ENCODE measurements at regions not wholly inside any gene's neighbourhood (a gene's known extent, or its start where the extent isn't known, plus 50 kb on each side); places are given as distances from the start of the nearest gene placed in this dataset.
"Not testable (repeated sequence)": the region's sequence is repeated elsewhere in the genome, so short reads cannot be mapped to it uniquely, and the experiment has no call there.

- H3K36me3 Mint-ChIP-seq (ENCODE audit: low read depth) = no peaks in the 10 kb centered on the region
- no peak overlapping the region for H3K27ac Mint-ChIP-seq
- no peak for DNase-seq (ENCODE audit: low spot score)
- peaks cover 6% of the 10 kb centered on the region for H3K4me1 Mint-ChIP-seq (ENCODE audit: low read depth)
- H3K4me3 Mint-ChIP-seq = no peak overlapping the region
- intact Hi-C loops (cut with micrococcal nuclease) = no loop called here
- no peaks in the 10 kb centered on the region for H3K27me3 Mint-ChIP-seq (ENCODE audit: insufficient read depth)
- H3K9me3 Mint-ChIP-seq = no peaks in the 10 kb centered on the region
Measured at GRCh38 chr14:38696925-38697324, 406.1 kb downstream of the SEC23A start.

GRCh38 chr14:38693423-38693822 is 409.6 kb downstream of the SEC23A start:
- Mint-ChIP-seq H3K4me3 (no peak overlapping the region), H3K4me1 (ENCODE audit: low read depth) (no peaks in the 10 kb centered on the region), H3K9me3 (no peaks in the 10 kb centered on the region), H3K27me3 (ENCODE audit: insufficient read depth) (no peaks in the 10 kb centered on the region), H3K27ac (no peak overlapping the region), H3K36me3 (ENCODE audit: low read depth) (no peaks in the 10 kb centered on the region)
- intact Hi-C loops (cut with micrococcal nuclease) = no loop called here
- DNase-seq (ENCODE audit: low spot score) = no peak

- DNase-seq (ENCODE audit: low spot score) = no peak
- intact Hi-C loops (cut with micrococcal nuclease) = no loop called here
- H3K4me3 Mint-ChIP-seq = no peak overlapping the region
Measured at GRCh38 chr14:38669027-38669426, 413.1 kb upstream of the CLEC14A start.

GRCh38 chr14:38663382-38663781 is 407.5 kb upstream of the CLEC14A start:
- H3K9me3 Mint-ChIP-seq = no peaks in the 10 kb centered on the region
- no peaks in the 10 kb centered on the region for H3K27me3 Mint-ChIP-seq (ENCODE audit: insufficient read depth)
- H3K4me3 Mint-ChIP-seq = no peak overlapping the region
- intact Hi-C loops (cut with micrococcal nuclease) = no loop called here
- no peak overlapping the region for H3K27ac Mint-ChIP-seq
- no peaks in the 10 kb centered on the region for H3K4me1 Mint-ChIP-seq (ENCODE audit: low read depth)
- no peak for DNase-seq (ENCODE audit: low spot score)
- no peaks in the 10 kb centered on the region for H3K36me3 Mint-ChIP-seq (ENCODE audit: low read depth)

More at GRCh38 chr14:38669027-38669426, 413.1 kb upstream of the CLEC14A start:
- no peaks in the 10 kb centered on the region for H3K9me3 Mint-ChIP-seq
- no peaks in the 10 kb centered on the region for H3K36me3 Mint-ChIP-seq (ENCODE audit: low read depth)
- H3K4me1 Mint-ChIP-seq (ENCODE audit: low read depth) = no peaks in the 10 kb centered on the region
- H3K27ac Mint-ChIP-seq = no peak overlapping the region
- H3K27me3 Mint-ChIP-seq (ENCODE audit: insufficient read depth) = no peaks in the 10 kb centered on the region

GRCh38 chr14:38662781-38663180 is 406.9 kb upstream of the CLEC14A start:
- no peaks in the 10 kb centered on the region for H3K27me3 Mint-ChIP-seq (ENCODE audit: insufficient read depth)
- no peaks in the 10 kb centered on the region for H3K36me3 Mint-ChIP-seq (ENCODE audit: low read depth)
- no peak overlapping the region for H3K27ac Mint-ChIP-seq
- no peaks in the 10 kb centered on the region for H3K4me1 Mint-ChIP-seq (ENCODE audit: low read depth)
- H3K9me3 Mint-ChIP-seq = no peaks in the 10 kb centered on the region
- no peak overlapping the region for H3K4me3 Mint-ChIP-seq
- DNase-seq (ENCODE audit: low spot score) = no peak
- intact Hi-C loops (cut with micrococcal nuclease) = no loop called here

- Mint-ChIP-seq H3K4me1 (ENCODE audit: low read depth) (no peaks in the 10 kb centered on the region), H3K36me3 (ENCODE audit: low read depth) (no peaks in the 10 kb centered on the region), H3K27ac (no peak overlapping the region), H3K9me3 (no peaks in the 10 kb centered on the region), H3K4me3 (no peak overlapping the region), H3K27me3 (ENCODE audit: insufficient read depth) (no peaks in the 10 kb centered on the region)
- intact Hi-C loops (cut with micrococcal nuclease) = no loop called here
- DNase-seq (ENCODE audit: low spot score) = no peak
Measured at GRCh38 chr14:38646391-38646790, 390.5 kb upstream of the CLEC14A start.

GRCh38 chr14:38634913-38635312 is 379.0 kb upstream of the CLEC14A start:
- not testable (repeated sequence) for H3K27ac Mint-ChIP-seq

GRCh38 chr14:38629412-38629811 is 373.5 kb upstream of the CLEC14A start:
- no peak overlapping the region for H3K4me3 Mint-ChIP-seq
- H3K36me3 Mint-ChIP-seq (ENCODE audit: low read depth) = no peaks in the 10 kb centered on the region
- intact Hi-C loops (cut with micrococcal nuclease) = no loop called here
- H3K27ac Mint-ChIP-seq = no peak overlapping the region
- H3K9me3 Mint-ChIP-seq = peaks cover 7% of the 10 kb centered on the region
- no peak for DNase-seq (ENCODE audit: low spot score)
- no peaks in the 10 kb centered on the region for H3K27me3 Mint-ChIP-seq (ENCODE audit: insufficient read depth)
- no peaks in the 10 kb centered on the region for H3K4me1 Mint-ChIP-seq (ENCODE audit: low read depth)

More at GRCh38 chr14:38634913-38635312, 379.0 kb upstream of the CLEC14A start:
- H3K9me3 Mint-ChIP-seq; H3K27me3 Mint-ChIP-seq (ENCODE audit: insufficient read depth); DNase-seq (ENCODE audit: low spot score); H3K36me3 Mint-ChIP-seq (ENCODE audit: low read depth); H3K4me1 Mint-ChIP-seq (ENCODE audit: low read depth); intact Hi-C loops (cut with micrococcal nuclease); H3K4me3 Mint-ChIP-seq: not testable (repeated sequence)

- no peaks in the 10 kb centered on the region for H3K27me3 Mint-ChIP-seq (ENCODE audit: insufficient read depth)
- no peak for DNase-seq (ENCODE audit: low spot score)
Measured at GRCh38 chr14:38627163-38627562, 371.3 kb upstream of the CLEC14A start.

GRCh38 chr14:38623661-38624060 is 367.8 kb upstream of the CLEC14A start:
- H3K4me1 Mint-ChIP-seq (ENCODE audit: low read depth) = no peaks in the 10 kb centered on the region
- no peaks in the 10 kb centered on the region for H3K27me3 Mint-ChIP-seq (ENCODE audit: insufficient read depth)
- H3K9me3 Mint-ChIP-seq = peaks cover 6% of the 10 kb centered on the region
- intact Hi-C loops (cut with micrococcal nuclease) = no loop called here
- no peak for DNase-seq (ENCODE audit: low spot score)
- no peak overlapping the region for H3K27ac Mint-ChIP-seq
- no peaks in the 10 kb centered on the region for H3K36me3 Mint-ChIP-seq (ENCODE audit: low read depth)
- H3K4me3 Mint-ChIP-seq = no peak overlapping the region

More at GRCh38 chr14:38627163-38627562, 371.3 kb upstream of the CLEC14A start:
- H3K4me1 Mint-ChIP-seq (ENCODE audit: low read depth) = no peaks in the 10 kb centered on the region
- H3K36me3 Mint-ChIP-seq (ENCODE audit: low read depth) = no peaks in the 10 kb centered on the region
- intact Hi-C loops (cut with micrococcal nuclease) = no loop called here
- no peak overlapping the region for H3K27ac Mint-ChIP-seq
- peaks cover 7% of the 10 kb centered on the region for H3K9me3 Mint-ChIP-seq
- no peak overlapping the region for H3K4me3 Mint-ChIP-seq

- intact Hi-C loops (cut with micrococcal nuclease) = no loop called here
- Mint-ChIP-seq H3K27ac (no peak overlapping the region), H3K27me3 (ENCODE audit: insufficient read depth) (no peaks in the 10 kb centered on the region), H3K4me3 (no peak overlapping the region), H3K9me3 (peaks cover 9% of the 10 kb centered on the region), H3K36me3 (ENCODE audit: low read depth) (no peaks in the 10 kb centered on the region), H3K4me1 (ENCODE audit: low read depth) (no peaks in the 10 kb centered on the region)
- no peak for DNase-seq (ENCODE audit: low spot score)
Measured at GRCh38 chr14:38618514-38618913, 362.6 kb upstream of the CLEC14A start.

GRCh38 chr14:38616959-38617358 is 361.1 kb upstream of the CLEC14A start:
- Mint-ChIP-seq H3K4me1 (ENCODE audit: low read depth) (no peaks in the 10 kb centered on the region), H3K27me3 (ENCODE audit: insufficient read depth) (no peaks in the 10 kb centered on the region), H3K27ac (no peak overlapping the region), H3K36me3 (ENCODE audit: low read depth) (no peaks in the 10 kb centered on the region), H3K4me3 (no peak overlapping the region), H3K9me3 (peaks cover 9% of the 10 kb centered on the region)
- intact Hi-C loops (cut with micrococcal nuclease) = no loop called here
- no peak for DNase-seq (ENCODE audit: low spot score)

GRCh38 chr14:38611928-38612327 is 356.0 kb upstream of the CLEC14A start:
- Mint-ChIP-seq H3K4me1 (ENCODE audit: low read depth) (no peaks in the 10 kb centered on the region), H3K27ac (no peak overlapping the region), H3K9me3 (no peaks in the 10 kb centered on the region), H3K36me3 (ENCODE audit: low read depth) (no peaks in the 10 kb centered on the region), H3K27me3 (ENCODE audit: insufficient read depth) (no peaks in the 10 kb centered on the region), H3K4me3 (no peak overlapping the region)
- no peak for DNase-seq (ENCODE audit: low spot score)
- intact Hi-C loops (cut with micrococcal nuclease) = no loop called here

GRCh38 chr14:38608244-38608643 is 352.4 kb upstream of the CLEC14A start:
- DNase-seq (ENCODE audit: low spot score) = no peak
- no peaks in the 10 kb centered on the region for H3K4me1 Mint-ChIP-seq (ENCODE audit: low read depth)
- no peak overlapping the region for H3K4me3 Mint-ChIP-seq
- H3K36me3 Mint-ChIP-seq (ENCODE audit: low read depth) = no peaks in the 10 kb centered on the region
- H3K27ac Mint-ChIP-seq = no peak overlapping the region
- no peaks in the 10 kb centered on the region for H3K9me3 Mint-ChIP-seq
- H3K27me3 Mint-ChIP-seq (ENCODE audit: insufficient read depth) = no peaks in the 10 kb centered on the region
- intact Hi-C loops (cut with micrococcal nuclease) = no loop called here
